ENCODE measurements at regions not wholly inside any gene's neighbourhood (a gene's known extent, or its start where the extent isn't known, plus 50 kb on each side); places are given as distances from the start of the nearest gene placed in this dataset.

- no peak overlapping the region for H3K27ac ChIP-seq (ENCODE audit: low read depth in 2 of 2, low read length in 1 of 2)
- no peak for DNase-seq
- no peak for TF ChIP-seq SIN3A (IDR thresholded peaks at IDR 0.05; ENCODE audit: borderline replicate concordance, low read depth, low read length)
- ChIA-PET POLR2A (no interaction called here), CTCF (no interaction called here)
- no peaks in the 10 kb centered on the region for H4K20me1 ChIP-seq (ENCODE audit: insufficient read depth)
- H2AFZ ChIP-seq (ENCODE audit: low read depth), result no peak overlapping the region
- H3K79me2 ChIP-seq (ENCODE audit: insufficient read depth), result no peaks in the 10 kb centered on the region
- no peaks in the 10 kb centered on the region for H3K4me1 ChIP-seq (ENCODE audit: control insufficient read depth in 1 of 2, insufficient read depth in 2 of 2, low read depth in 1 of 2, low read length in 1 of 2)
- H3K4me2 ChIP-seq, result no peak overlapping the region
- H3K27me3 ChIP-seq (ENCODE audit: insufficient read depth), result no peaks in the 10 kb centered on the region
- no peak overlapping the region for H3K4me3 ChIP-seq (ENCODE audit: low read depth in 2 of 2, low read length in 1 of 2)
- no peaks in the 10 kb centered on the region for H3K36me3 ChIP-seq (replicated peaks in 1 of 2; ENCODE audit: control insufficient read depth in 1 of 2, insufficient read depth in 2 of 2, low read length in 1 of 2)
- H3K9me2 ChIP-seq, result no peaks in the 10 kb centered on the region
- WGBS (ENCODE audit: low lambda C conversion rate), result 67% methylated on average over 1 of the region's 1 CpG
- H3F3A ChIP-seq (replicated peaks; ENCODE audit: insufficient read depth), result no peaks in the 10 kb centered on the region
- no peak overlapping the region for H3K9ac ChIP-seq
- H3K9me3 ChIP-seq, result no peaks in the 10 kb centered on the region
Measured at GRCh38 chr9:73640971-73641370, 489.3 kb downstream of the ANXA1 start.

GRCh38 chr9:73643379-73644013, 491.8 kb downstream of the ANXA1 start:
- TF ChIP-seq TCF12 (IDR thresholded peaks at IDR 0.05) (no peak), MEF2A (IDR thresholded peaks at IDR 0.05; ENCODE audit: borderline replicate concordance, low read depth) (no peak), RAD21 (IDR thresholded peaks at IDR 0.05; ENCODE audit: low read length) (no peak), TEAD4 (IDR thresholded peaks at IDR 0.05; ENCODE audit: borderline replicate concordance, insufficient read depth) (no peak), ZBTB33 (IDR thresholded peaks at IDR 0.05; ENCODE audit: borderline replicate concordance, low read depth) (no peak), RCOR1 (IDR thresholded peaks at IDR 0.05; ENCODE audit: low read length) (no peak), RXRA (IDR thresholded peaks at IDR 0.05; ENCODE audit: borderline replicate concordance, low read depth) (no peak), POLR2AphosphoS5 (IDR thresholded peaks at IDR 0.05; ENCODE audit: low read depth, low read length) (no peak), SIN3A (IDR thresholded peaks at IDR 0.05; ENCODE audit: borderline replicate concordance, low read depth, low read length) (no peak), PBX3 (IDR thresholded peaks at IDR 0.05) (no peak)
- Histone ChIP-seq H3K79me2 (ENCODE audit: insufficient read depth) (no peaks in the 10 kb centered on the region), H3K36me3 (replicated peaks in 1 of 2; ENCODE audit: control insufficient read depth in 1 of 2, insufficient read depth in 2 of 2, low read length in 1 of 2) (no peaks in the 10 kb centered on the region), H3K4me3 (ENCODE audit: low read depth in 2 of 2, low read length in 1 of 2) (no peak overlapping the region), H4K20me1 (ENCODE audit: insufficient read depth) (no peaks in the 10 kb centered on the region), H3K27ac (ENCODE audit: low read depth in 2 of 2, low read length in 1 of 2) (no peak overlapping the region), H3K4me1 (ENCODE audit: control insufficient read depth in 1 of 2, insufficient read depth in 2 of 2, low read depth in 1 of 2, low read length in 1 of 2) (no peaks in the 10 kb centered on the region), H3K9ac (no peak overlapping the region), H3K9me3 (no peaks in the 10 kb centered on the region), H3K9me2 (no peaks in the 10 kb centered on the region), H2AFZ (ENCODE audit: low read depth) (no peak overlapping the region), H3K27me3 (ENCODE audit: insufficient read depth) (no peaks in the 10 kb centered on the region), H3K4me2 (no peak overlapping the region), H3F3A (replicated peaks; ENCODE audit: insufficient read depth) (no peaks in the 10 kb centered on the region)
- CTCF ChIA-PET, result interaction anchor here (1.2 kb wide), 1 partner anchor 442 kb away, joined by 4 read pairs; no protein-coding TSS in a partner anchor
- POLR2A ChIA-PET, result no interaction called here
- 31% methylated on average over 7 of the region's 7 CpGs for WGBS (ENCODE audit: low lambda C conversion rate)
- DNase-seq, result no peak

Measured in SK-N-SH (cell line).